H1 (cell line): ENCODE measurements at regions not wholly inside any gene's neighbourhood (a gene's known extent, or its start where the extent isn't known, plus 50 kb on each side); places are given as distances from the start of the nearest gene placed in this dataset.

ENCODE experiments used
- CTCF ChIA-PET: fragments of 300-600 bp; sonication (Branson Sonifier 250); formaldehyde crosslinking; loops from one replicate; lab custom pipeline; 2021; ENCODE audit not compliant: partially characterized antibody; lab: Charles Lee
- POLR2A ChIA-PET: fragments of 300-600 bp; sonication (Branson Sonifier 250); formaldehyde crosslinking; loops from one replicate; lab custom pipeline; 2021; ENCODE audit warnings: inconsistent platforms; ENCODE audit not compliant: partially characterized antibody; lab: Charles Lee
- DNase-seq, 2 experiments: peaks; one replicate each; pipeline versions ENCODE4 v3.0.0 to v3.0.0-alpha.2; 2010 to 2022; ENCODE audit warnings: low spot score in 2 of 2, low read depth in 1 of 2, mixed read lengths in 1 of 2
- FAIRE-seq: peaks from 2 replicates; lab custom pipeline; 2011; peaks lifted over from hg19 to GRCh38; lab: Jason Lieb, UNC
- H2AFZ ChIP-seq: 2 replicates; pipeline ENCODE4 v1.8.1; 2012; ENCODE audit warnings: low read length, inconsistent platforms
- H2AK5ac ChIP-seq: 2 replicates; pipeline ENCODE4 v1.6.1; 2013; ENCODE audit warnings: low read depth, low read length
- H2BK120ac ChIP-seq: replicated peaks from 2 replicates; pipeline ENCODE3; 2013; ENCODE audit warnings: low read depth, low read length, inconsistent platforms
- H2BK12ac ChIP-seq: 2 replicates; pipeline ENCODE4 v1.6.1; 2013; ENCODE audit warnings: low read depth, low read length
- H2BK15ac ChIP-seq: 2 replicates; pipeline ENCODE4 v1.6.1; 2013; ENCODE audit warnings: low read length
- H2BK20ac ChIP-seq: 2 replicates; pipeline ENCODE4 v1.6.1; 2013; ENCODE audit warnings: low read length
- H2BK5ac ChIP-seq: 2 replicates; pipeline ENCODE4 v1.6.1; 2013; ENCODE audit warnings: low read depth, low read length
- H3K14ac ChIP-seq: 2 replicates; pipeline ENCODE4 v1.6.1; 2013; ENCODE audit warnings: inconsistent platforms; ENCODE audit not compliant: insufficient read length
- H3K18ac ChIP-seq: 2 replicates; pipeline ENCODE4 v1.6.1; 2013; ENCODE audit warnings: low read length; ENCODE audit errors: extremely low read depth
- H3K23ac ChIP-seq: 2 replicates; pipeline ENCODE4 v1.6.1; 2013; ENCODE audit warnings: inconsistent platforms; ENCODE audit not compliant: insufficient read length
- H3K23me2 ChIP-seq: 2 replicates; pipeline ENCODE4 v1.6.1; 2013; ENCODE audit warnings: low read depth, low read length
- H3K27ac ChIP-seq: 2 replicates; pipeline ENCODE4 v1.6.1; 2011; ENCODE audit warnings: low read depth, low read length, inconsistent platforms
- H3K27me3 ChIP-seq, 4 experiments: replicated peaks in 1 of 4; 1 replicate in 1 of 4; 2 replicates in 3 of 4; pipeline versions ENCODE4 v1.6.1 to v1.8.1; 2011 to 2013; ENCODE audit warnings: low read length in 3 of 4, mild to moderate bottlenecking in 3 of 4, inconsistent platforms in 2 of 4, mixed read lengths in 2 of 4, moderate library complexity in 1 of 4; ENCODE audit not compliant: control insufficient read depth in 3 of 4, insufficient read depth in 3 of 4; ENCODE audit errors: extremely low read depth in 1 of 4
- H3K36me3 ChIP-seq, 4 experiments: 2 replicates each; pipeline versions ENCODE4 v1.6.1 to v1.8.1; 2011 to 2013; ENCODE audit warnings: mild to moderate bottlenecking in 4 of 4, low read length in 3 of 4, moderate library complexity in 2 of 4, control low read depth in 1 of 4, inconsistent platforms in 1 of 4; ENCODE audit not compliant: insufficient read depth in 4 of 4, control insufficient read depth in 2 of 4
- H3K4ac ChIP-seq: replicated peaks from 2 replicates; pipeline ENCODE3; 2013; ENCODE audit warnings: low read length, low read depth, mixed read lengths, inconsistent platforms; ENCODE audit not compliant: insufficient read length
- H3K4me1 ChIP-seq, 4 experiments: replicated peaks in 1 of 4; 1 replicate in 1 of 4; 2 replicates in 3 of 4; pipeline versions ENCODE4 v1.6.1 to v1.8.1; 2011 to 2013; ENCODE audit warnings: low read length in 3 of 4, inconsistent platforms in 2 of 4, mixed read lengths in 1 of 4; ENCODE audit not compliant: insufficient read depth in 4 of 4, control insufficient read depth in 3 of 4
- H3K4me2 ChIP-seq, 2 experiments: 2 replicates each; pipeline versions ENCODE4 v1.6.1 to v1.8.1; 2011 to 2013; ENCODE audit warnings: low read depth in 2 of 2, low read length in 2 of 2, control low read depth in 1 of 2, inconsistent platforms in 1 of 2, mild to moderate bottlenecking in 1 of 2; ENCODE audit not compliant: insufficient read depth in 1 of 2
- H3K4me3 ChIP-seq, 4 experiments: fragments of 200-600, 300-600 bp in 1 of 4; sonication (generic), shearing (Covaris generic), sonication (Bioruptor Twin) in 1 of 4; 2 replicates each; pipeline versions ENCODE4 v1.5.1 to v1.8.1; 2011 to 2016; ENCODE audit warnings: low read length in 4 of 4, low read depth in 3 of 4, control low read depth in 2 of 4, inconsistent platforms in 2 of 4, mild to moderate bottlenecking in 2 of 4, mixed read lengths in 1 of 4, moderate library complexity in 1 of 4; ENCODE audit not compliant: insufficient read depth in 2 of 4; ENCODE audit errors: extremely low read depth in 1 of 4
- H3K56ac ChIP-seq: replicated peaks from 2 replicates; pipeline ENCODE3; 2013; ENCODE audit warnings: low read depth, mild to moderate bottlenecking, mixed read lengths, low read length, inconsistent platforms; ENCODE audit not compliant: insufficient read length
- H3K79me1 ChIP-seq: 2 replicates; pipeline ENCODE4 v1.6.1; 2013; ENCODE audit warnings: low read depth, low read length, control low read depth
- H3K79me2 ChIP-seq, 2 experiments: 2 replicates each; pipeline versions ENCODE4 v1.6.1 to v1.8.1; 2012 to 2013; ENCODE audit warnings: low read length in 2 of 2, mild to moderate bottlenecking in 2 of 2, inconsistent platforms in 1 of 2; ENCODE audit not compliant: insufficient read depth in 2 of 2, control insufficient read depth in 1 of 2
- H3K9ac ChIP-seq, 4 experiments: replicated peaks in 1 of 4; 1 replicate in 1 of 4; 2 replicates in 3 of 4; pipeline versions ENCODE4 v1.6.1 to v1.8.1; 2011 to 2013; ENCODE audit warnings: low read depth in 3 of 4, low read length in 3 of 4, control low read depth in 2 of 4, mild to moderate bottlenecking in 2 of 4, moderate library complexity in 2 of 4, inconsistent platforms in 1 of 4; ENCODE audit errors: extremely low read depth in 1 of 4
- H3K9me3 ChIP-seq, 2 experiments: 2 replicates each; pipeline versions ENCODE4 v1.6.1 to v1.8.1; 2012 to 2013; ENCODE audit warnings: mild to moderate bottlenecking in 2 of 2, moderate library complexity in 2 of 2, control low read depth in 1 of 2, inconsistent platforms in 1 of 2, low read depth in 1 of 2, low read length in 1 of 2, mixed read lengths in 1 of 2; ENCODE audit not compliant: insufficient read depth in 2 of 2
- H4K20me1 ChIP-seq, 2 experiments: replicated peaks in 1 of 2; 2 replicates each; pipeline versions ENCODE3 to v1.8.1; 2011 to 2013; ENCODE audit warnings: inconsistent platforms in 2 of 2, low read length in 2 of 2, mild to moderate bottlenecking in 1 of 2; ENCODE audit not compliant: insufficient read depth in 2 of 2, control insufficient read depth in 1 of 2
- H4K5ac ChIP-seq: 2 replicates; pipeline ENCODE4 v1.6.1; 2013; ENCODE audit warnings: low read length, low read depth, mixed read lengths, inconsistent platforms; ENCODE audit not compliant: insufficient read length
- H4K8ac ChIP-seq: 2 replicates; pipeline ENCODE4 v1.8.0; 2013; ENCODE audit warnings: mild to moderate bottlenecking, moderate library complexity, low read length, inconsistent platforms; ENCODE audit not compliant: insufficient read depth; ENCODE audit errors: extremely low read depth
- H4K91ac ChIP-seq: replicated peaks from 2 replicates; pipeline ENCODE3; 2013; ENCODE audit warnings: low read length, mixed read lengths, inconsistent platforms; ENCODE audit not compliant: insufficient read length
- CTBP2 ChIP-seq: IDR thresholded peaks from 2 replicates; pipeline ENCODE4 v1.7.0; 2011; ENCODE audit warnings: borderline replicate concordance, mild to moderate bottlenecking, moderate library complexity, mixed read lengths, low read length; ENCODE audit not compliant: insufficient read depth, insufficient read length
- KDM5A ChIP-seq: fragments of 200-600 bp; IDR thresholded peaks from 2 replicates; pipeline ENCODE4 v1.7.1; 2012; ENCODE audit warnings: mild to moderate bottlenecking, low read length, inconsistent platforms, mixed read lengths
- WGBS, 2 experiments: shearing (Covaris generic) in 1 of 2; methylation state at CpG; one replicate each; pipeline versions ENCODE4 v1.1.6 to v1.1.7; 2013 to 2015; ENCODE audit warnings: low lambda C conversion rate in 2 of 2, mixed read lengths in 2 of 2, inconsistent platforms in 1 of 2, low coverage in 1 of 2, missing lambda C conversion rate in 1 of 2; ENCODE audit not compliant: insufficient replicate concordance in 2 of 2, insufficient coverage in 1 of 2, insufficient read length in 1 of 2; ENCODE audit errors: extremely low coverage in 1 of 2, missing lambda C conversion rate in 1 of 2; 5-methylcytosine and 5-hydroxymethylcytosine counted together

- CTCF ChIA-PET, result no interaction called here
- H2BK120ac ChIP-seq, result no peak overlapping the region
Observed at GRCh38 chr14:42569227-42569626, 962.6 kb downstream of the LRFN5 start.

More at GRCh38 chr14:42569227-42569626, 962.6 kb downstream of the LRFN5 start:
- Histone ChIP-seq H3K56ac (no peak overlapping the region), H4K91ac (no peak overlapping the region), H2BK20ac (no peak overlapping the region), H3K27me3 (no peaks in the 10 kb centered on the region), H2AFZ (no peak overlapping the region; the same call in 1 of the 2 replicates), H3K4ac (no peak overlapping the region), H3K9me3 (peaks cover 12 to 15% of the 10 kb centered on the region in 2 experiments), H4K20me1 (no peaks in the 10 kb centered on the region), H3K23me2 (no peaks in the 10 kb centered on the region), H3K36me3 (no peaks in the 10 kb centered on the region), H3K79me1 (no peaks in the 10 kb centered on the region), H3K4me2 (no peak overlapping the region), H3K27ac (no peak overlapping the region), H4K8ac (no peak overlapping the region), H3K9ac (no peak overlapping the region), H4K5ac (no peak overlapping the region), H3K18ac (no peak overlapping the region), H2BK5ac (no peak overlapping the region), H3K14ac (no peak overlapping the region), H2BK15ac (no peak overlapping the region), H3K79me2 (no peaks in the 10 kb centered on the region), H2AK5ac (0 out of 2 replicates have a peak overlapping the region, but pooled peaks have one; percentile 40), H3K4me1 (no peaks in the 10 kb centered on the region), H2BK12ac (no peak overlapping the region), H3K23ac (no peak overlapping the region), H3K4me3 (no peak overlapping the region)
- TF ChIP-seq CTBP2, result no peak
- no peak for TF ChIP-seq KDM5A
- POLR2A ChIA-PET, result no interaction called here
- FAIRE-seq, result peak; percentile 36
- 94% methylated on average over 3 of the region's 3 CpGs; no CpG with 5 or more reads in 1 of the 2 experiments for WGBS, 2 experiments
- no peak for DNase-seq
